ENCODE measurements at regions not wholly inside any gene's neighbourhood (a gene's known extent, or its start where the extent isn't known, plus 50 kb on each side); places are given as distances from the start of the nearest gene placed in this dataset.

- in situ Hi-C loops (cut with MboI; ENCODE audit: low pct_unique_long_range_greater_than_20kb, low sequenced_read_pairs, unreplicated experiment) = no loop called here
- no peak for DNase-seq (ENCODE audit: low spot score)
- TF ChIP-seq CTCF (IDR thresholded peaks at IDR 0.05; ENCODE audit: extremely low read depth, insufficient read depth, missing control alignments) = no peak
These were observed 518.9 kb downstream of the USP25 start for GRCh38 chr21:16248705-16249104.

- no peak for TF ChIP-seq CTCF (IDR thresholded peaks at IDR 0.05; ENCODE audit: extremely low read depth, insufficient read depth, missing control alignments)
- no peak for DNase-seq (ENCODE audit: low spot score)
- in situ Hi-C loops (cut with MboI; ENCODE audit: low pct_unique_long_range_greater_than_20kb, low sequenced_read_pairs, unreplicated experiment) = no loop called here
These were observed 520.5 kb downstream of the USP25 start for GRCh38 chr21:16250273-16250672.

GRCh38 chr21:16258844-16259611 is 529.2 kb downstream of the USP25 start:
- TF ChIP-seq CTCF (IDR thresholded peaks at IDR 0.05; ENCODE audit: extremely low read depth, insufficient read depth, missing control alignments) = no peak
- in situ Hi-C loops (cut with MboI; ENCODE audit: low pct_unique_long_range_greater_than_20kb, low sequenced_read_pairs, unreplicated experiment) = no loop called here
- no peak for DNase-seq (ENCODE audit: low spot score)

- in situ Hi-C loops (cut with MboI; ENCODE audit: low pct_unique_long_range_greater_than_20kb, low sequenced_read_pairs, unreplicated experiment) = no loop called here
- DNase-seq (ENCODE audit: low spot score) = no peak
- TF ChIP-seq CTCF (IDR thresholded peaks at IDR 0.05; ENCODE audit: extremely low read depth, insufficient read depth, missing control alignments) = no peak
These were observed 532.3 kb downstream of the USP25 start for GRCh38 chr21:16262091-16262490.

- in situ Hi-C loops (cut with MboI; ENCODE audit: low pct_unique_long_range_greater_than_20kb, low sequenced_read_pairs, unreplicated experiment) = no loop called here
- no peak for DNase-seq (ENCODE audit: low spot score)
- TF ChIP-seq CTCF (IDR thresholded peaks at IDR 0.05; ENCODE audit: extremely low read depth, insufficient read depth, missing control alignments) = no peak
These were observed 534.5 kb downstream of the USP25 start for GRCh38 chr21:16264319-16264718.

- DNase-seq (ENCODE audit: low spot score) = no peak
- TF ChIP-seq CTCF (IDR thresholded peaks at IDR 0.05; ENCODE audit: extremely low read depth, insufficient read depth, missing control alignments) = no peak
- in situ Hi-C loops (cut with MboI; ENCODE audit: low pct_unique_long_range_greater_than_20kb, low sequenced_read_pairs, unreplicated experiment) = no loop called here
These were observed 539.7 kb downstream of the USP25 start for GRCh38 chr21:16269476-16269875.
